Stomach (tissue), 8 donors: ENCODE measurements at regions not wholly inside any gene's neighbourhood (a gene's known extent, or its start where the extent isn't known, plus 50 kb on each side); places are given as distances from the start of the nearest gene placed in this dataset.

Source experiments
- DNase-seq, 2 donors: peaks; one replicate each; pipeline versions ENCODE4 v3.0.0 to v3.0.0-alpha.2; 2013 to 2019
- H3K27ac ChIP-seq, 5 donors: fragments of 200-600 bp in 4 of 5; sonication (generic) in 4 of 5; one replicate each; pipeline ENCODE4 v1.5.1; 2013 to 2019; ENCODE audit warnings: mild to moderate bottlenecking in 1 of 5, moderate library complexity in 1 of 5
- H3K27me3 ChIP-seq, 3 donors: fragments of 200-600 bp; sonication (generic); one replicate each; pipeline ENCODE4 v1.5.1; 2017 to 2019; ENCODE audit warnings: mixed run types in 1 of 3
- H3K36me3 ChIP-seq, 4 donors: fragments of 200-600 bp; sonication (generic); 1 replicate in 3 of 4; 2 replicates in 1 of 4; pipeline ENCODE4 v1.5.1; 2016 to 2019
- H3K4me1 ChIP-seq, 4 donors: fragments of 200-600 bp; sonication (generic); one replicate each; pipeline ENCODE4 v1.5.1; 2016 to 2019
- H3K4me3 ChIP-seq, 4 donors: fragments of 200-600 bp; sonication (generic) in 3 of 4; one replicate each; pipeline ENCODE4 v1.5.1; 2016 to 2019; ENCODE audit warnings: mild to moderate bottlenecking in 1 of 4
- H3K9me3 ChIP-seq, 4 donors: fragments of 200-600 bp; sonication (generic); one replicate each; pipeline ENCODE4 v1.5.1; 2016 to 2019
- EP300 ChIP-seq: sonication (generic); formaldehyde crosslinking; IDR thresholded peaks from one replicate; pipeline ENCODE4 v1.6.1; 2017; ENCODE audit warnings: antibody characterized with exemption
- POLR2A ChIP-seq, 4 donors: fragments of 450-650 bp; IDR thresholded peaks; one replicate each; pipeline ENCODE4 v1.6.1; 2016; ENCODE audit warnings: antibody characterized with exemption in 4 of 4, control low read depth in 2 of 4, mild to moderate bottlenecking in 1 of 4, moderate library complexity in 1 of 4
- POLR2AphosphoS5 ChIP-seq, 3 donors: sonication (generic); formaldehyde crosslinking; IDR thresholded peaks; one replicate each; pipeline ENCODE4 v1.6.1; 2016; ENCODE audit warnings: antibody characterized with exemption in 3 of 3
- WGBS, 5 donors: extraction: QIAGEN DNeasy Blood & Tissue Kit in 3 of 5; methylation state at CpG; one replicate each; pipeline versions ENCODE4 v1.1.5 to v1.1.7; 2013 to 2018; 5-methylcytosine and 5-hydroxymethylcytosine counted together
- intact Hi-C: fragments of 100-400 bp; cut with DNase I; formaldehyde crosslinking; loops from one replicate; pipeline ENCODE4 v1.15.1; 2023; ENCODE audit warnings: low total_unique reads
- TF ChIP-seq, protein P1 (sequence below), 7 experiments: fragments of 450-650 bp in 4 of 7; fragments of 200-600 bp in 3 of 7; sonication (generic) in 3 of 7; IDR thresholded peaks; one replicate each; pipeline ENCODE4 v1.5.1; 2016 to 2019; ENCODE audit warnings: antibody characterized with exemption in 7 of 7, control low read depth in 2 of 7, mild to moderate bottlenecking in 1 of 7
- donor health status: healthy with polysubstance abuse.
- donor health status: Bipolar disorder and iron deficiency.
- donor health status: healthy.

DNA sequence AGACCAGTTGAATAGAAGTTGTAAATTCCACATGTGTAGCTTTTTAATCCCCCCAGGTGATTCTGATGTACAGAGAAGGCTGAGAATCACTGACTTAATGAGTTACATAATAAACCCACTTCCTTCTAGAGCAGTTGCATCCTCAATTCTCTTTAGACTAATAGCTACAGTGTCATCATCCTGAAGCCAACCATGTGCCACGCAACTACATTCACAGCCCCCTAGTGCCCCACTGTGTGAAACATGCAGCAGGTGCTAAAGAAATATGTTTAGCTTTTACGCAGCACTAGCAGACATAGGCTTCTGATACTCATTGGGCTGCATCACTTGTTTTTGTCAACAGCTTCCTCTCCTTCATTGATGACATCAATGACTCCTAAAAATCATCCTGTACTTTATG is 1168.3 kb downstream of the BCL11B start:
- intact Hi-C loops: no loop called here
- TF ChIP-seq POLR2A (IDR thresholded peaks at IDR 0.05) (no peak), POLR2AphosphoS5 (IDR thresholded peaks at IDR 0.05) (no peak), EP300 (no peak)
- TF ChIP-seq, protein P1, sequence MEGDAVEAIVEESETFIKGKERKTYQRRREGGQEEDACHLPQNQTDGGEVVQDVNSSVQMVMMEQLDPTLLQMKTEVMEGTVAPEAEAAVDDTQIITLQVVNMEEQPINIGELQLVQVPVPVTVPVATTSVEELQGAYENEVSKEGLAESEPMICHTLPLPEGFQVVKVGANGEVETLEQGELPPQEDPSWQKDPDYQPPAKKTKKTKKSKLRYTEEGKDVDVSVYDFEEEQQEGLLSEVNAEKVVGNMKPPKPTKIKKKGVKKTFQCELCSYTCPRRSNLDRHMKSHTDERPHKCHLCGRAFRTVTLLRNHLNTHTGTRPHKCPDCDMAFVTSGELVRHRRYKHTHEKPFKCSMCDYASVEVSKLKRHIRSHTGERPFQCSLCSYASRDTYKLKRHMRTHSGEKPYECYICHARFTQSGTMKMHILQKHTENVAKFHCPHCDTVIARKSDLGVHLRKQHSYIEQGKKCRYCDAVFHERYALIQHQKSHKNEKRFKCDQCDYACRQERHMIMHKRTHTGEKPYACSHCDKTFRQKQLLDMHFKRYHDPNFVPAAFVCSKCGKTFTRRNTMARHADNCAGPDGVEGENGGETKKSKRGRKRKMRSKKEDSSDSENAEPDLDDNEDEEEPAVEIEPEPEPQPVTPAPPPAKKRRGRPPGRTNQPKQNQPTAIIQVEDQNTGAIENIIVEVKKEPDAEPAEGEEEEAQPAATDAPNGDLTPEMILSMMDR (IDR thresholded peaks at IDR 0.05): no peak
- Histone ChIP-seq H3K27ac (no peak overlapping the region), H3K4me3 (no peak overlapping the region), H3K9me3 (no peaks in the 10 kb centered on the region), H3K36me3 (no peaks in the 10 kb centered on the region), H3K27me3 (peaks cover 0 to 9% (median 0%) of the 10 kb centered on the region in 3 donors), H3K4me1 (no peaks in the 10 kb centered on the region)
- 83 to 93% (median 88%) methylated on average over 2 of the region's 2 CpGs for WGBS, 5 donors
- peak in 1 of 2 donors; percentile 3 for DNase-seq

DNA sequence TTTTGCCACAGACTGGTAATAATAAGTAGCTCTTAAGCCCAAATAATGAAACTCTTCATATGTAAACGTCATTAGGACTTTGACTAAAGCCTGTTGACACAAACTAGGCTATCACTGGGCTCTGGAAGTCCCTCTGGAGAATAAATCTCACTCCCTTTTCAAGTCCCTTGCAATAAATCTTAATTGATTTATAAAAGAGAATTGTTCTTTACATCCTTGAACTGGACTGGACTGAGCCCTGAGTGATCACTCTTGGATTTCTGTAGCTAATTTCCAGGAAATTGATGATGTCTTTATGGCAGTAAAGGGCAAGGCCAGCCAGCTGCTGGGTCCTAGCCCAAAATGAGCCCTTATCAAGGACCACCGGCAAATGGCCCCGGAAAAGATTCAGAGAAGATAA is 1162.7 kb downstream of the BCL11B start:
- intact Hi-C loops: no loop called here
- Histone ChIP-seq H3K4me3 (no peak overlapping the region), H3K36me3 (no peaks in the 10 kb centered on the region), H3K27ac (no peak overlapping the region), H3K4me1 (no peaks in the 10 kb centered on the region), H3K27me3 (no peaks in the 10 kb centered on the region), H3K9me3 (no peaks in the 10 kb centered on the region)
- no peak for DNase-seq
- no peak for TF ChIP-seq POLR2AphosphoS5 (IDR thresholded peaks at IDR 0.05)
- TF ChIP-seq POLR2A (IDR thresholded peaks at IDR 0.05): no peak
- no peak for TF ChIP-seq EP300
- TF ChIP-seq, protein P1 (IDR thresholded peaks at IDR 0.05): no peak
- 45 to 65% (median 55%) methylated on average over 3 of the region's 3 CpGs for WGBS, 5 donors

GRCh38 chr14:98112194-98112780 is 1159.7 kb downstream of the BCL11B start:
- intact Hi-C loops: no loop called here
- no peak for TF ChIP-seq EP300
- Histone ChIP-seq H3K4me1 (no peaks in the 10 kb centered on the region), H3K27me3 (no peaks in the 10 kb centered on the region), H3K9me3 (no peaks in the 10 kb centered on the region), H3K27ac (no peak overlapping the region), H3K4me3 (no peak overlapping the region), H3K36me3 (no peaks in the 10 kb centered on the region)
- no peak for DNase-seq
- WGBS, 5 donors: 54 to 70% (median 59%) methylated on average over 5 of the region's 5 CpGs

- H3K27ac ChIP-seq: no peak overlapping the region
- TF ChIP-seq, protein P1 (IDR thresholded peaks at IDR 0.05): no peak
- no peak for TF ChIP-seq POLR2A (IDR thresholded peaks at IDR 0.05)
- no peak for TF ChIP-seq POLR2AphosphoS5 (IDR thresholded peaks at IDR 0.05)
- TF ChIP-seq EP300: no peak
- H3K36me3 ChIP-seq: no peaks in the 10 kb centered on the region
- no peak overlapping the region for H3K4me3 ChIP-seq
- no peaks in the 10 kb centered on the region for H3K9me3 ChIP-seq
- 22 to 52% (median 38%) methylated on average over 3 of the region's 3 CpGs for WGBS, 5 donors
- intact Hi-C loops: no loop called here
- H3K4me1 ChIP-seq: no peaks in the 10 kb centered on the region
- DNase-seq: no peak
- no peaks in the 10 kb centered on the region for H3K27me3 ChIP-seq
Observed at GRCh38 chr14:98114122-98114895, 1157.7 kb downstream of the BCL11B start.

DNA sequence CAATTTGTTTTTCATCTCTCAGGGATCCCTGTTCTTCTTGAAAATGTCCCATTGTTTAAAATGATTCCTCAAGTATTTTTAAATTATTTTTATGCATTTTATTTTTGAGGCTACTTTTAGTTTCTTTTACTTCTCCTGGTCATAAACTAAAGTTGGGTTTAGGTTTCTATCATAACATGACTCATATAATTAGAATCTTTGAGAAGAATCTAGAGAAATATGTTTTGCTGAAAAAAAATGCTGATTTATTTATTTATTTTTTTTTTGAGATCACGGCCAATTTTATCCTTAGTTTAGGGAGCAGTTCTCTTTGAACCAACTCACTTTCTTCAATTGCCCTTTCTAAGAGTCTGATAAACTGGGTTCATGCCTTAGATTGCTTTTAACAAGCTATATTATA is 1157.1 kb downstream of the BCL11B start:
- Histone ChIP-seq H3K4me3 (no peak overlapping the region), H3K4me1 (no peaks in the 10 kb centered on the region), H3K27ac (no peak overlapping the region), H3K36me3 (no peaks in the 10 kb centered on the region), H3K27me3 (no peaks in the 10 kb centered on the region), H3K9me3 (peaks cover 0 to 5% (median 0%) of the 10 kb centered on the region in 4 donors)
- WGBS, 5 donors: 75 to 100% (median 86%) methylated on average over 1 of the region's 1 CpG
- no peak for DNase-seq
- TF ChIP-seq EP300: no peak
- no peak for TF ChIP-seq POLR2A (IDR thresholded peaks at IDR 0.05)
- TF ChIP-seq, protein P1 (IDR thresholded peaks at IDR 0.05): no peak
- TF ChIP-seq POLR2AphosphoS5 (IDR thresholded peaks at IDR 0.05): no peak
- intact Hi-C loops: no loop called here
